HEK293 (cell line): ENCODE measurements at regions not wholly inside any gene's neighbourhood (a gene's known extent, or its start where the extent isn't known, plus 50 kb on each side); places are given as distances from the start of the nearest gene placed in this dataset.
A peak's percentile ranks its signal among the peaks of the same experiment; 100 is the strongest.

Source experiments
- CTCF ChIA-PET: fragments of 350-600 bp; formaldehyde crosslinking; extraction: SDS; loops from one replicate; lab custom pipeline; 2021; ENCODE audit warnings: antibody characterized with exemption; lab: Yijun Ruan, JAX
- POLR2A ChIA-PET: fragments of 300-600 bp; formaldehyde crosslinking; extraction: SDS; loops from one replicate; lab custom pipeline; 2020; ENCODE audit warnings: antibody characterized with exemption, inconsistent platforms; lab: Yijun Ruan, JAX
- H3K27ac ChIP-seq: fragments of 200-500 bp; sonication (Bioruptor generic); 2 replicates; pipeline ENCODE4 v1.5.1; 2014; ENCODE audit warnings: low read depth, low read length, control low read depth, inconsistent platforms; ENCODE audit errors: extremely low read depth
- H3K36me3 ChIP-seq, 2 experiments: fragments of 200-500 bp in 1 of 2; sonication (Bioruptor generic) in 1 of 2; 1 replicate in 1 of 2; 2 replicates in 1 of 2; pipeline ENCODE4 v1.5.1; 2014 to 2017; ENCODE audit warnings: inconsistent platforms in 2 of 2, low read length in 2 of 2; ENCODE audit not compliant: control insufficient read depth in 2 of 2, insufficient read depth in 1 of 2
- H3K4me1 ChIP-seq: fragments of 200-500 bp; sonication (Bioruptor generic); 2 replicates; pipeline ENCODE4 v1.5.1; 2014; ENCODE audit warnings: mild to moderate bottlenecking, low read length, inconsistent platforms; ENCODE audit not compliant: control insufficient read depth, insufficient read depth
- H3K4me3 ChIP-seq: 2 replicates; pipeline ENCODE4 v1.5.1; 2011; ENCODE audit warnings: low read depth, mild to moderate bottlenecking, control low read depth, low read length, moderate library complexity
- H3K9me3 ChIP-seq: fragments of 200-500 bp; sonication (Bioruptor generic); 2 replicates; pipeline ENCODE4 v1.5.1; 2014; ENCODE audit warnings: low read depth, low read length, inconsistent platforms; ENCODE audit not compliant: control insufficient read depth, insufficient read depth
- CTCF ChIP-seq: fragments of 450-650 bp; formaldehyde crosslinking; IDR thresholded peaks from 2 replicates; pipeline ENCODE4 v1.5.1; 2016; ENCODE audit warnings: missing biosample characterization, missing genetic modification characterization
- MYNN ChIP-seq: fragments of 450-650 bp; formaldehyde crosslinking; IDR thresholded peaks from 2 replicates; pipeline ENCODE4 v1.5.1; 2016; ENCODE audit warnings: missing biosample characterization, missing genetic modification characterization, borderline replicate concordance
- PRDM6 ChIP-seq: fragments of 450-650 bp; formaldehyde crosslinking; IDR thresholded peaks from 2 replicates; pipeline ENCODE4 v1.5.1; 2017; ENCODE audit warnings: missing biosample characterization, missing genetic modification characterization
- REPIN1 ChIP-seq: fragments of 450-650 bp; formaldehyde crosslinking; IDR thresholded peaks from 2 replicates; pipeline ENCODE4 v1.5.1; 2017; ENCODE audit warnings: missing biosample characterization, missing genetic modification characterization, low read depth
- ZBTB20 ChIP-seq: fragments of 450-650 bp; formaldehyde crosslinking; IDR thresholded peaks from 2 replicates; pipeline ENCODE4 v1.5.1; 2016; ENCODE audit warnings: missing biosample characterization, missing genetic modification characterization
- ZFP37 ChIP-seq: fragments of 450-650 bp; formaldehyde crosslinking; IDR thresholded peaks from 2 replicates; pipeline ENCODE4 v1.5.1; 2016; ENCODE audit warnings: missing biosample characterization, missing genetic modification characterization
- ZNF211 ChIP-seq: fragments of 450-650 bp; formaldehyde crosslinking; IDR thresholded peaks from 2 replicates; pipeline ENCODE4 v1.5.1; 2016; ENCODE audit warnings: low read depth, missing biosample characterization, missing genetic modification characterization
- ZNF37A ChIP-seq: fragments of 450-650 bp; IDR thresholded peaks from 2 replicates; pipeline ENCODE4 v1.5.1; 2018; ENCODE audit warnings: missing biosample characterization, missing genetic modification characterization
- ZNF513 ChIP-seq: fragments of 450-650 bp; IDR thresholded peaks from 2 replicates; pipeline ENCODE4 v1.5.1; 2018; ENCODE audit warnings: missing biosample characterization, missing genetic modification characterization
- ZNF518A ChIP-seq: fragments of 450-650 bp; formaldehyde crosslinking; conservative IDR thresholded peaks from 2 replicates; pipeline ENCODE4 v1.5.1; 2016; ENCODE audit warnings: low read depth, missing biosample characterization, missing genetic modification characterization
- ZNF521 ChIP-seq: fragments of 450-650 bp; formaldehyde crosslinking; IDR thresholded peaks from 2 replicates; pipeline ENCODE4 v1.5.1; 2017; ENCODE audit warnings: missing biosample characterization, mild to moderate bottlenecking, missing genetic modification characterization
- ZNF530 ChIP-seq: fragments of 450-650 bp; formaldehyde crosslinking; IDR thresholded peaks from 2 replicates; pipeline ENCODE4 v1.5.1; 2016; ENCODE audit warnings: low read depth, missing biosample characterization, missing genetic modification characterization
- ZNF610 ChIP-seq: fragments of 450-650 bp; formaldehyde crosslinking; IDR thresholded peaks from 2 replicates; pipeline ENCODE4 v1.5.1; 2016; ENCODE audit warnings: missing biosample characterization, missing genetic modification characterization, borderline replicate concordance
- ZNF677 ChIP-seq: fragments of 450-650 bp; IDR thresholded peaks from 2 replicates; pipeline ENCODE4 v1.5.0; 2018; ENCODE audit warnings: missing biosample characterization, mild to moderate bottlenecking, missing genetic modification characterization, moderate library complexity
- ZNF791 ChIP-seq: fragments of 450-650 bp; formaldehyde crosslinking; IDR thresholded peaks from 2 replicates; pipeline ENCODE4 v1.5.1; 2016; ENCODE audit warnings: missing biosample characterization, missing genetic modification characterization

GRCh38 chr2:149715005-149715592, 127.5 kb upstream of the MMADHC start:
- POLR2A ChIA-PET = no interaction called here
- CTCF ChIA-PET = interaction anchor here (0.6 to 1.2 kb wide), 5 partner anchors 11 to 1524 kb away, joined by 3 to 5 read pairs (median 4); no protein-coding TSS in a partner anchor
- no peaks in the 10 kb centered on the region for H3K4me1 ChIP-seq
- TF ChIP-seq REPIN1 (no peak), ZNF513 (tag by site-specific recombination) (peak; percentile 2), ZNF677 (tag by site-specific recombination) (no peak), ZNF211 (no peak), ZNF791 (tag by site-specific recombination) (no peak), ZBTB20 (no peak), CTCF (tag by site-specific recombination) (peak; percentile 42; the same call in 1 of the 2 replicates)
- no peak overlapping the region for H3K27ac ChIP-seq
- H3K36me3 ChIP-seq = no peaks in the 10 kb centered on the region
- H3K4me3 ChIP-seq = no peak overlapping the region
- no peaks in the 10 kb centered on the region for H3K9me3 ChIP-seq

GRCh38 chr2:149709496-149710263, 122.1 kb upstream of the MMADHC start:
- POLR2A ChIA-PET = no interaction called here

GRCh38 chr2:149703281-149703680, 115.7 kb upstream of the MMADHC start:
- Histone ChIP-seq H3K4me1 (no peaks in the 10 kb centered on the region; the same call in 1 of the 2 replicates), H3K4me3 (no peak overlapping the region), H3K27ac (no peak overlapping the region), H3K36me3 (no peaks in the 10 kb centered on the region), H3K9me3 (no peaks in the 10 kb centered on the region)
- TF ChIP-seq ZNF530 (tag by site-specific recombination) (no peak), ZNF518A (no peak), ZNF610 (tag by site-specific recombination) (no peak), MYNN (tag by site-specific recombination) (no peak), ZNF521 (no peak), PRDM6 (no peak), ZFP37 (tag by site-specific recombination) (no peak)
- POLR2A ChIA-PET = no interaction called here
- CTCF ChIA-PET = interaction anchor here (0.6 to 1.7 kb wide), 3 partner anchors 7 to 13 kb away, joined by 3 to 4 read pairs (median 4); no protein-coding TSS in a partner anchor

More at GRCh38 chr2:149709496-149710263, 122.1 kb upstream of the MMADHC start:
- no peak overlapping the region for H3K4me3 ChIP-seq
- no peaks in the 10 kb centered on the region for H3K36me3 ChIP-seq
- no peaks in the 10 kb centered on the region for H3K4me1 ChIP-seq
- no peak overlapping the region for H3K27ac ChIP-seq
- CTCF ChIA-PET = interaction anchor here (0.6 kb wide), 1 partner anchor 21 kb away, joined by 5 read pairs; no protein-coding TSS in a partner anchor
- no peaks in the 10 kb centered on the region for H3K9me3 ChIP-seq
- no peak for TF ChIP-seq ZNF37A (tag by site-specific recombination)
